ENCODE measurements at regions not wholly inside any gene's neighbourhood (a gene's known extent, or its start where the extent isn't known, plus 50 kb on each side); places are given as distances from the start of the nearest gene placed in this dataset.

- H3K9me3 ChIP-seq (ENCODE audit: control insufficient read depth, insufficient read depth, low read depth, low read length), result no peaks in the 10 kb centered on the region
- H3K4me2 ChIP-seq (ENCODE audit: extremely low read depth, insufficient read depth, low read length), result no peak overlapping the region
- no peak overlapping the region for H3K27ac ChIP-seq (ENCODE audit: insufficient read depth, low read length)
- no peaks in the 10 kb centered on the region for H3K4me1 ChIP-seq (ENCODE audit: control insufficient read depth, extremely low read depth, insufficient read depth, low read length)
- H3K4me3 ChIP-seq (replicated peaks in 1 of 4; ENCODE audit: control extremely low read depth in 1 of 4, insufficient read depth in 1 of 4, low read depth in 3 of 4, low read length in 4 of 4), result no peak overlapping the region
- no peaks in the 10 kb centered on the region for H3K36me3 ChIP-seq (ENCODE audit: control insufficient read depth, insufficient read depth, low read length)
- no peaks in the 10 kb centered on the region for H3K27me3 ChIP-seq (ENCODE audit: control insufficient read depth, insufficient read depth, low read length)
- H2AFZ ChIP-seq (ENCODE audit: low read length), result no peak overlapping the region
- no peak for TF ChIP-seq EZH2 (IDR thresholded peaks at IDR 0.05; ENCODE audit: low read length, missing control alignments)
- TF ChIP-seq, protein P1, sequence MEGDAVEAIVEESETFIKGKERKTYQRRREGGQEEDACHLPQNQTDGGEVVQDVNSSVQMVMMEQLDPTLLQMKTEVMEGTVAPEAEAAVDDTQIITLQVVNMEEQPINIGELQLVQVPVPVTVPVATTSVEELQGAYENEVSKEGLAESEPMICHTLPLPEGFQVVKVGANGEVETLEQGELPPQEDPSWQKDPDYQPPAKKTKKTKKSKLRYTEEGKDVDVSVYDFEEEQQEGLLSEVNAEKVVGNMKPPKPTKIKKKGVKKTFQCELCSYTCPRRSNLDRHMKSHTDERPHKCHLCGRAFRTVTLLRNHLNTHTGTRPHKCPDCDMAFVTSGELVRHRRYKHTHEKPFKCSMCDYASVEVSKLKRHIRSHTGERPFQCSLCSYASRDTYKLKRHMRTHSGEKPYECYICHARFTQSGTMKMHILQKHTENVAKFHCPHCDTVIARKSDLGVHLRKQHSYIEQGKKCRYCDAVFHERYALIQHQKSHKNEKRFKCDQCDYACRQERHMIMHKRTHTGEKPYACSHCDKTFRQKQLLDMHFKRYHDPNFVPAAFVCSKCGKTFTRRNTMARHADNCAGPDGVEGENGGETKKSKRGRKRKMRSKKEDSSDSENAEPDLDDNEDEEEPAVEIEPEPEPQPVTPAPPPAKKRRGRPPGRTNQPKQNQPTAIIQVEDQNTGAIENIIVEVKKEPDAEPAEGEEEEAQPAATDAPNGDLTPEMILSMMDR (conservative IDR thresholded peaks at IDR 0.05 in 1 of 2, IDR thresholded peaks at IDR 0.05 in 1 of 2; ENCODE audit: low read depth in 1 of 2, low read length in 2 of 2), result no peak
- H4K20me1 ChIP-seq (ENCODE audit: control insufficient read depth, extremely low read depth, insufficient read depth, low read length), result no peaks in the 10 kb centered on the region
- no peak overlapping the region for H3K9ac ChIP-seq (ENCODE audit: insufficient read depth, low read length)
- no peaks in the 10 kb centered on the region for H3K79me2 ChIP-seq (ENCODE audit: control insufficient read depth, insufficient read depth, low read length)
- no peak for DNase-seq (ENCODE audit: low read depth in 2 of 2)
These were observed 158.5 kb upstream of the ACVR2A start for GRCh38 chr2:147686365-147686764.

- Histone ChIP-seq H2AFZ (ENCODE audit: low read length) (no peak overlapping the region), H3K4me2 (ENCODE audit: extremely low read depth, insufficient read depth, low read length) (no peak overlapping the region), H3K9ac (ENCODE audit: insufficient read depth, low read length) (no peak overlapping the region), H3K4me3 (replicated peaks in 1 of 4; ENCODE audit: control extremely low read depth in 1 of 4, insufficient read depth in 1 of 4, low read depth in 3 of 4, low read length in 4 of 4) (no peak overlapping the region), H3K27ac (ENCODE audit: insufficient read depth, low read length) (no peak overlapping the region), H3K27me3 (ENCODE audit: control insufficient read depth, insufficient read depth, low read length) (no peaks in the 10 kb centered on the region), H3K79me2 (ENCODE audit: control insufficient read depth, insufficient read depth, low read length) (no peaks in the 10 kb centered on the region), H3K9me3 (ENCODE audit: control insufficient read depth, insufficient read depth, low read depth, low read length) (no peaks in the 10 kb centered on the region), H3K36me3 (ENCODE audit: control insufficient read depth, insufficient read depth, low read length) (no peaks in the 10 kb centered on the region), H4K20me1 (ENCODE audit: control insufficient read depth, extremely low read depth, insufficient read depth, low read length) (no peaks in the 10 kb centered on the region), H3K4me1 (ENCODE audit: control insufficient read depth, extremely low read depth, insufficient read depth, low read length) (no peaks in the 10 kb centered on the region)
- TF ChIP-seq EZH2 (IDR thresholded peaks at IDR 0.05; ENCODE audit: low read length, missing control alignments), result no peak
- TF ChIP-seq, protein P1 (conservative IDR thresholded peaks at IDR 0.05 in 1 of 2, IDR thresholded peaks at IDR 0.05 in 1 of 2; ENCODE audit: low read depth in 1 of 2, low read length in 2 of 2), result no peak
- DNase-seq (ENCODE audit: low read depth in 2 of 2), result no peak
These were observed 159.9 kb upstream of the ACVR2A start for GRCh38 chr2:147684903-147685302.

- Histone ChIP-seq H2AFZ (ENCODE audit: low read length) (no peak overlapping the region), H3K4me2 (ENCODE audit: extremely low read depth, insufficient read depth, low read length) (no peak overlapping the region), H3K36me3 (ENCODE audit: control insufficient read depth, insufficient read depth, low read length) (no peaks in the 10 kb centered on the region), H3K27me3 (ENCODE audit: control insufficient read depth, insufficient read depth, low read length) (no peaks in the 10 kb centered on the region), H3K4me1 (ENCODE audit: control insufficient read depth, extremely low read depth, insufficient read depth, low read length) (no peaks in the 10 kb centered on the region), H3K9ac (ENCODE audit: insufficient read depth, low read length) (no peak overlapping the region), H3K9me3 (ENCODE audit: control insufficient read depth, insufficient read depth, low read depth, low read length) (no peaks in the 10 kb centered on the region), H3K27ac (ENCODE audit: insufficient read depth, low read length) (no peak overlapping the region), H3K4me3 (replicated peaks in 1 of 4; ENCODE audit: control extremely low read depth in 1 of 4, insufficient read depth in 1 of 4, low read depth in 3 of 4, low read length in 4 of 4) (no peak overlapping the region), H3K79me2 (ENCODE audit: control insufficient read depth, insufficient read depth, low read length) (no peaks in the 10 kb centered on the region), H4K20me1 (ENCODE audit: control insufficient read depth, extremely low read depth, insufficient read depth, low read length) (no peaks in the 10 kb centered on the region)
- TF ChIP-seq EZH2 (IDR thresholded peaks at IDR 0.05; ENCODE audit: low read length, missing control alignments), result no peak
- TF ChIP-seq, protein P1 (conservative IDR thresholded peaks at IDR 0.05 in 1 of 2, IDR thresholded peaks at IDR 0.05 in 1 of 2; ENCODE audit: low read depth in 1 of 2, low read length in 2 of 2), result no peak
- no peak for DNase-seq (ENCODE audit: low read depth in 2 of 2)
These were observed 161.4 kb upstream of the ACVR2A start for GRCh38 chr2:147683380-147683779.

All from fibroblast of lung (primary cell).